Mesothelial cell of epicardium (in vitro differentiated cells): ENCODE measurements at regions not wholly inside any gene's neighbourhood (a gene's known extent, or its start where the extent isn't known, plus 50 kb on each side); places are given as distances from the start of the nearest gene placed in this dataset.

ENCODE experiments used
- DNase-seq, 2 experiments: peaks; one replicate each; pipeline ENCODE4 v3.0.0; 2021; ENCODE audit warnings: low spot score in 2 of 2; ENCODE audit not compliant: unreplicated experiment in 2 of 2
- H3K27ac Mint-ChIP-seq: 2 replicates; pipeline ENCODE4 v1.8.0; 2021; ENCODE audit warnings: mixed read lengths
- H3K27me3 Mint-ChIP-seq: 2 replicates; pipeline ENCODE4 v1.8.0; 2021; ENCODE audit warnings: low read depth, mixed read lengths
- H3K36me3 Mint-ChIP-seq: 2 replicates; pipeline ENCODE4 v1.8.0; 2021; ENCODE audit warnings: mixed read lengths
- H3K4me1 Mint-ChIP-seq: 2 replicates; pipeline ENCODE4 v1.8.0; 2021; ENCODE audit warnings: mixed read lengths
- H3K4me3 Mint-ChIP-seq: 2 replicates; pipeline ENCODE4 v1.8.0; 2021; ENCODE audit warnings: mild to moderate bottlenecking, moderate library complexity, mixed read lengths
- H3K9me3 Mint-ChIP-seq: 2 replicates; pipeline ENCODE4 v1.8.0; 2021; ENCODE audit warnings: mixed read lengths
- TF ChIP-seq, protein P1 (sequence below): fragments of 200-600 bp; sonication (generic); IDR thresholded peaks from one replicate; pipeline ENCODE4 v1.5.0; 2021; ENCODE audit warnings: antibody characterized with exemption; ENCODE audit not compliant: unreplicated experiment

DNA sequence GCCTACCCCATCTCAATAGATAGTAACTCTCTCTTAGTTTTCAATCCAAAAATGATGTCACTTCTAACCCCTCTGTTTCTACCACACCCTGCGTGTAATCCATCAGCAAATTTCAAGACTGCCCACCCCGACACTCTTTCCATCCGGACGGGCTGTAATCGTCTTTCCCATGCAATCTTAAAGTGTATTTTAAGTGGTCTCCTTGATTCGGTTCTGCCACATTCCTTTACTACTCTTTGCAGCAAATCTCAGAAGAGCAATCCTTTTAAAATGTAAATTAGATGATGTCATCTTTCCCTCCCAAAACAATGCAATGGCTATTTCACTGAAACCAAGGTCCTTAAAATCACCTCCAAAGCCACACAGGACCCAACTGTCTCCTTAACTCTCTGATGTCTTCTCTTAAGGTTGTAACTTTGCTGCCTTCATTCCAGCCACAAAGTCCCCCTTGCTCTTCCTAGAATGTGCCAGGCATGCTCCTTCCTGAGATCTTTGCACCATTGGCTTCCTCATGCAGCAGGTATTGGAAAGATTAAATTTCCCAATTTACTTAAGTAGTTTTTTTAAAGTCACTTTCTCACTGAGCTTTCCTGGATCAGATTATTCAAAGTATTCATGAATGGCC is 932.5 kb upstream of the WWC1 start:
- TF ChIP-seq, protein P1, sequence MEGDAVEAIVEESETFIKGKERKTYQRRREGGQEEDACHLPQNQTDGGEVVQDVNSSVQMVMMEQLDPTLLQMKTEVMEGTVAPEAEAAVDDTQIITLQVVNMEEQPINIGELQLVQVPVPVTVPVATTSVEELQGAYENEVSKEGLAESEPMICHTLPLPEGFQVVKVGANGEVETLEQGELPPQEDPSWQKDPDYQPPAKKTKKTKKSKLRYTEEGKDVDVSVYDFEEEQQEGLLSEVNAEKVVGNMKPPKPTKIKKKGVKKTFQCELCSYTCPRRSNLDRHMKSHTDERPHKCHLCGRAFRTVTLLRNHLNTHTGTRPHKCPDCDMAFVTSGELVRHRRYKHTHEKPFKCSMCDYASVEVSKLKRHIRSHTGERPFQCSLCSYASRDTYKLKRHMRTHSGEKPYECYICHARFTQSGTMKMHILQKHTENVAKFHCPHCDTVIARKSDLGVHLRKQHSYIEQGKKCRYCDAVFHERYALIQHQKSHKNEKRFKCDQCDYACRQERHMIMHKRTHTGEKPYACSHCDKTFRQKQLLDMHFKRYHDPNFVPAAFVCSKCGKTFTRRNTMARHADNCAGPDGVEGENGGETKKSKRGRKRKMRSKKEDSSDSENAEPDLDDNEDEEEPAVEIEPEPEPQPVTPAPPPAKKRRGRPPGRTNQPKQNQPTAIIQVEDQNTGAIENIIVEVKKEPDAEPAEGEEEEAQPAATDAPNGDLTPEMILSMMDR, result no peak
- no peak for DNase-seq
- Mint-ChIP-seq H3K4me3 (no peak overlapping the region), H3K4me1 (peaks cover 11% of the 10 kb centered on the region), H3K9me3 (peaks cover 8% of the 10 kb centered on the region), H3K36me3 (peaks cover 2% of the 10 kb centered on the region), H3K27me3 (no peaks in the 10 kb centered on the region), H3K27ac (no peak overlapping the region)

DNA sequence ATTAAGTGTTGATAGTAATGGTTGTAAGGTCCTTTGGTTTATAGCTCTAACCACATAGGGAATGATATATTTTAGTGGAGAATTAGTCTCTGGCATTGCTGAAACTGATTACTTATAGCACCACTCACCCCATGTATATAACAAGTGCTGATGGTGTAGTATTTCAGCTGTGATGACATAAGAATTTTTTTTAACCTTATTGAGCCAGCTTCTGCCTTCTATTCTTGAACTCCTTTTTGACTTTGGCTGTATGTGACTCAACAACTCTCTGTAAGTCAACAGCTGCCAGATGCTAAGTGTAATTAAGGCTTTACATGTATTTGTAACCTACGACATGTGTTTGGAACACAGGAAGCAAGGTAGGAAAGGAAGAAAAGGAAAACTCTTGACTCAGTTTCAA is 929.6 kb upstream of the WWC1 start:
- no peak overlapping the region for H3K4me3 Mint-ChIP-seq
- H3K36me3 Mint-ChIP-seq, result peaks cover 5% of the 10 kb centered on the region
- H3K4me1 Mint-ChIP-seq, result peaks cover 2% of the 10 kb centered on the region
- DNase-seq, result no peak
- no peak overlapping the region for H3K27ac Mint-ChIP-seq
- TF ChIP-seq, protein P1, result no peak
- no peaks in the 10 kb centered on the region for H3K27me3 Mint-ChIP-seq
- H3K9me3 Mint-ChIP-seq, result peaks cover 20% of the 10 kb centered on the region

DNA sequence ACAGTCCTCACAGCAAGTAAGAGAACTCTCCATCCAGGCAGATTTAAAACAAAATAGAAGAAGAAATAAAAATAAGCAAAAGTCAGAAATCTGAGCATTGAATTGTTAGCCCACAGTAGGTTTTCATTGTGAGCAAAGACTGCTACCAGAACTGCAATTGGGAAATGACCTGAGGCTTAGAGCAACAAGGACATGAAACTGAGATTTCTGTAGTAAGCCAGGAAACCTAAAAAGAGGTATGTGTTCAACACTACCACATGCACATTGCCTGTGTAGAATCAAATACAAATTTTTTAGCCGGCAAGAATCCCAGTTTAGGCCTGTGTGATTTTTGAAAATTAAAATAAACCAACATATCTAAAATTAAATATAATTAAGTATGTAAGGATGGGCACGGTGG is 928.4 kb upstream of the WWC1 start:
- DNase-seq, result no peak
- Mint-ChIP-seq H3K36me3 (peaks cover 5% of the 10 kb centered on the region), H3K9me3 (peaks cover 20% of the 10 kb centered on the region), H3K27ac (no peak overlapping the region), H3K4me3 (no peak overlapping the region), H3K4me1 (peaks cover 2% of the 10 kb centered on the region), H3K27me3 (no peaks in the 10 kb centered on the region)
- TF ChIP-seq, protein P1, result no peak

DNA sequence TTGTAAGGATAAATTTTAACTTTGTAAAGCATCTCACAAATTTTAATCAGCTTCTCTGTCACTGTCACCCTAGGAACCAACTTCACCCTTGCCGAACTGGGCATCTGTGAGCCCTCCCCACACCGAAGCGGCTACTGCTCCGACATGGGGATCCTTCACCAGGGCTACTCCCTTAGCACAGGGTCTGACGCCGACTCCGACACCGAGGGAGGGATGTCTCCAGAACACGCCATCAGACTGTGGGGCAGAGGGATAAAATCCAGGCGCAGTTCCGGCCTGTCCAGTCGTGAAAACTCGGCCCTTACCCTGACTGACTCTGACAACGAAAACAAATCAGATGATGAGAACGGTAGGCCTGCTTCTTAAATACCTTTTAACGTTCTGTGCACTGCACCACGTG is 916.3 kb upstream of the WWC1 start:
- DNase-seq, result no peak
- TF ChIP-seq, protein P1, result no peak
- Mint-ChIP-seq H3K4me3 (no peak overlapping the region), H3K9me3 (no peaks in the 10 kb centered on the region), H3K36me3 (no peaks in the 10 kb centered on the region), H3K27ac (no peak overlapping the region), H3K27me3 (no peaks in the 10 kb centered on the region), H3K4me1 (peaks cover 34% of the 10 kb centered on the region)

DNA sequence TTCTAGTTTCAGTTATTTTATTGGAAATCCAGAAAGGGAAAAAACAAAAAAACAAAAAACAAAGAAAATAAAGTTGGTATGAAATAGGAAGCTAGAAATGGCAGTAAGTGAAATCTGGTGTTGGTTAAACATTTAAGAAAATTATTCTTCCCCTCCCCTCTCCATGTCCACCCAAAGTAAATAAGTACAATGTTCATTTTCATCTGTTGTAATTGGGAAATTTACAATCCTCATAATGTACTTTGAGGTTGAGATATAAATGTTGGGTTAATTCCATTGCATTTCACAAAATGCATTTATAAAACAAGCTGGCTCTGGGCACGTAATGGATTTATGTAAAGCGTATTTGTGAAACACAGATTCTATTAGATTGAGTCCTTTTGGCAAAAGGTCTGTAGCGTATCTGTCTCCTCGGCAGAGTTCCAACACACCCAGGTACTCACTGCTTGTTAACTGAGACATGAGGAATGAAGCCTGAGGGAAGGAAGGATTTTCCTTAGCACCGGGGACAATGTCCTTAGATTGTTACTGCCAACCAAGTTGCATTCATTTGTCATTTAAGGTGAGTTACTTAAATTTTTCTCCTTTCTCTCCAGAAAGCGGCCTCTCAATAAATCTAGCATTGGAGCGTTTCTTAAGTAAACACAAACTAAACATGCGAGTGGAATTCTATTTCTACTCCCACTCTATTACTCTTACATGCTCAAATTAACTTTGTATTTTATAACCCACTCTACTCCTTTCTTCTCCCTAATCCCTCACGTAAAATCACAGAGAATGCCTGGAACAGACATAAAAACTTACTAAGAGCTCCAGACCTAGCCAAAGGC is 912.3 kb upstream of the WWC1 start:
- DNase-seq, result no peak
- no peaks in the 10 kb centered on the region for H3K27me3 Mint-ChIP-seq
- H3K4me3 Mint-ChIP-seq, result no peak overlapping the region
- peak overlapping the region; percentile 76 for H3K27ac Mint-ChIP-seq
- peaks cover 43% of the 10 kb centered on the region for H3K4me1 Mint-ChIP-seq
- no peaks in the 10 kb centered on the region for H3K9me3 Mint-ChIP-seq
- TF ChIP-seq, protein P1, result no peak
- H3K36me3 Mint-ChIP-seq, result no peaks in the 10 kb centered on the region
